ENCODE measurements at regions not wholly inside any gene's neighbourhood (a gene's known extent, or its start where the extent isn't known, plus 50 kb on each side); places are given as distances from the start of the nearest gene placed in this dataset.
"Not testable (repeated sequence)": the region's sequence is repeated elsewhere in the genome, so short reads cannot be mapped to it uniquely, and the experiment has no call there.

- Histone ChIP-seq H3K4me1 (ENCODE audit: control insufficient read depth in 1 of 2, insufficient read depth in 2 of 2, low read length in 2 of 2) (no peaks in the 10 kb centered on the region), H3K9me3 (ENCODE audit: control insufficient read depth in 1 of 2, low read length in 2 of 2) (no peaks in the 10 kb centered on the region), H3K4me3 (ENCODE audit: low read depth in 1 of 2, low read length in 2 of 2) (no peak overlapping the region), H3K27ac (ENCODE audit: low read depth, low read length) (no peak overlapping the region), H3K36me3 (ENCODE audit: control insufficient read depth in 1 of 2, insufficient read depth in 2 of 2, low read length in 2 of 2) (no peaks in the 10 kb centered on the region), H3K9ac (ENCODE audit: low read depth in 1 of 2, low read length in 2 of 2) (no peak overlapping the region), H3K27me3 (ENCODE audit: control insufficient read depth in 1 of 2, insufficient read depth in 2 of 2, low read length in 2 of 2) (no peaks in the 10 kb centered on the region)
Measured at GRCh38 chr10:23850631-23851030, 358.3 kb upstream of the KIAA1217 start.

GRCh38 chr10:23859598-23859997 lies 349.3 kb upstream of the KIAA1217 start:
- H3K4me1 ChIP-seq (ENCODE audit: control insufficient read depth in 1 of 2, insufficient read depth in 2 of 2, low read length in 2 of 2): no peaks in the 10 kb centered on the region
- no peaks in the 10 kb centered on the region for H3K9me3 ChIP-seq (ENCODE audit: control insufficient read depth in 1 of 2, low read length in 2 of 2)
- H3K36me3 ChIP-seq (ENCODE audit: control insufficient read depth in 1 of 2, insufficient read depth in 2 of 2, low read length in 2 of 2): no peaks in the 10 kb centered on the region
- no peak overlapping the region for H3K27ac ChIP-seq (ENCODE audit: low read depth, low read length)
- no peaks in the 10 kb centered on the region for H3K27me3 ChIP-seq (ENCODE audit: control insufficient read depth in 1 of 2, insufficient read depth in 2 of 2, low read length in 2 of 2)
- no peak overlapping the region for H3K9ac ChIP-seq (ENCODE audit: low read depth in 1 of 2, low read length in 2 of 2)
- H3K4me3 ChIP-seq (ENCODE audit: low read depth in 1 of 2, low read length in 2 of 2): no peak overlapping the region

GRCh38 chr10:23864631-23865147 lies 344.2 kb upstream of the KIAA1217 start:
- Histone ChIP-seq H3K4me1 (ENCODE audit: control insufficient read depth in 1 of 2, insufficient read depth in 2 of 2, low read length in 2 of 2) (no peaks in the 10 kb centered on the region), H3K9ac (ENCODE audit: low read depth in 1 of 2, low read length in 2 of 2) (no peak overlapping the region), H3K36me3 (ENCODE audit: control insufficient read depth in 1 of 2, insufficient read depth in 2 of 2, low read length in 2 of 2) (no peaks in the 10 kb centered on the region), H3K4me3 (ENCODE audit: low read depth in 1 of 2, low read length in 2 of 2) (no peak overlapping the region), H3K27me3 (ENCODE audit: control insufficient read depth in 1 of 2, insufficient read depth in 2 of 2, low read length in 2 of 2) (no peaks in the 10 kb centered on the region), H3K9me3 (ENCODE audit: control insufficient read depth in 1 of 2, low read length in 2 of 2) (no peaks in the 10 kb centered on the region), H3K27ac (ENCODE audit: low read depth, low read length) (no peak overlapping the region)

GRCh38 chr10:23866985-23867384 lies 342.0 kb upstream of the KIAA1217 start:
- H3K9me3 ChIP-seq (ENCODE audit: control insufficient read depth in 1 of 2, low read length in 2 of 2); H3K27ac ChIP-seq (ENCODE audit: low read depth, low read length); H3K36me3 ChIP-seq (ENCODE audit: control insufficient read depth in 1 of 2, insufficient read depth in 2 of 2, low read length in 2 of 2); H3K9ac ChIP-seq (ENCODE audit: low read depth in 1 of 2, low read length in 2 of 2); H3K4me1 ChIP-seq (ENCODE audit: control insufficient read depth in 1 of 2, insufficient read depth in 2 of 2, low read length in 2 of 2); H3K27me3 ChIP-seq (ENCODE audit: control insufficient read depth in 1 of 2, insufficient read depth in 2 of 2, low read length in 2 of 2); H3K4me3 ChIP-seq (ENCODE audit: low read depth in 1 of 2, low read length in 2 of 2): not testable (repeated sequence)

GRCh38 chr10:23868121-23868520 lies 340.8 kb upstream of the KIAA1217 start:
- Histone ChIP-seq H3K27me3 (ENCODE audit: control insufficient read depth in 1 of 2, insufficient read depth in 2 of 2, low read length in 2 of 2) (no peaks in the 10 kb centered on the region), H3K9ac (ENCODE audit: low read depth in 1 of 2, low read length in 2 of 2) (no peak overlapping the region), H3K4me1 (ENCODE audit: control insufficient read depth in 1 of 2, insufficient read depth in 2 of 2, low read length in 2 of 2) (no peaks in the 10 kb centered on the region), H3K27ac (ENCODE audit: low read depth, low read length) (no peak overlapping the region), H3K4me3 (ENCODE audit: low read depth in 1 of 2, low read length in 2 of 2) (no peak overlapping the region), H3K36me3 (ENCODE audit: control insufficient read depth in 1 of 2, insufficient read depth in 2 of 2, low read length in 2 of 2) (no peaks in the 10 kb centered on the region), H3K9me3 (ENCODE audit: control insufficient read depth in 1 of 2, low read length in 2 of 2) (no peaks in the 10 kb centered on the region)

GRCh38 chr10:23869548-23869947 lies 339.4 kb upstream of the KIAA1217 start:
- H3K4me3 ChIP-seq (ENCODE audit: low read depth in 1 of 2, low read length in 2 of 2): no peak overlapping the region
- no peaks in the 10 kb centered on the region for H3K4me1 ChIP-seq (ENCODE audit: control insufficient read depth in 1 of 2, insufficient read depth in 2 of 2, low read length in 2 of 2)
- H3K9ac ChIP-seq (ENCODE audit: low read depth in 1 of 2, low read length in 2 of 2): no peak overlapping the region
- no peaks in the 10 kb centered on the region for H3K9me3 ChIP-seq (ENCODE audit: control insufficient read depth in 1 of 2, low read length in 2 of 2)
- no peak overlapping the region for H3K27ac ChIP-seq (ENCODE audit: low read depth, low read length)
- H3K27me3 ChIP-seq (ENCODE audit: control insufficient read depth in 1 of 2, insufficient read depth in 2 of 2, low read length in 2 of 2): no peaks in the 10 kb centered on the region
- no peaks in the 10 kb centered on the region for H3K36me3 ChIP-seq (ENCODE audit: control insufficient read depth in 1 of 2, insufficient read depth in 2 of 2, low read length in 2 of 2)

GRCh38 chr10:23869996-23870395 lies 338.9 kb upstream of the KIAA1217 start:
- Histone ChIP-seq H3K27ac (ENCODE audit: low read depth, low read length) (no peak overlapping the region), H3K9me3 (ENCODE audit: control insufficient read depth in 1 of 2, low read length in 2 of 2) (no peaks in the 10 kb centered on the region), H3K36me3 (ENCODE audit: control insufficient read depth in 1 of 2, insufficient read depth in 2 of 2, low read length in 2 of 2) (no peaks in the 10 kb centered on the region), H3K27me3 (ENCODE audit: control insufficient read depth in 1 of 2, insufficient read depth in 2 of 2, low read length in 2 of 2) (no peaks in the 10 kb centered on the region), H3K9ac (ENCODE audit: low read depth in 1 of 2, low read length in 2 of 2) (no peak overlapping the region), H3K4me1 (ENCODE audit: control insufficient read depth in 1 of 2, insufficient read depth in 2 of 2, low read length in 2 of 2) (no peaks in the 10 kb centered on the region), H3K4me3 (ENCODE audit: low read depth in 1 of 2, low read length in 2 of 2) (no peak overlapping the region)

GRCh38 chr10:23870651-23871610 lies 338.0 kb upstream of the KIAA1217 start:
- Histone ChIP-seq H3K27me3 (ENCODE audit: control insufficient read depth in 1 of 2, insufficient read depth in 2 of 2, low read length in 2 of 2) (no peaks in the 10 kb centered on the region), H3K9ac (ENCODE audit: low read depth in 1 of 2, low read length in 2 of 2) (no peak overlapping the region), H3K9me3 (ENCODE audit: control insufficient read depth in 1 of 2, low read length in 2 of 2) (no peaks in the 10 kb centered on the region), H3K4me3 (ENCODE audit: low read depth in 1 of 2, low read length in 2 of 2) (no peak overlapping the region), H3K27ac (ENCODE audit: low read depth, low read length) (no peak overlapping the region), H3K4me1 (ENCODE audit: control insufficient read depth in 1 of 2, insufficient read depth in 2 of 2, low read length in 2 of 2) (no peaks in the 10 kb centered on the region), H3K36me3 (ENCODE audit: control insufficient read depth in 1 of 2, insufficient read depth in 2 of 2, low read length in 2 of 2) (no peaks in the 10 kb centered on the region)

- Histone ChIP-seq H3K36me3 (ENCODE audit: control insufficient read depth in 1 of 2, insufficient read depth in 2 of 2, low read length in 2 of 2) (no peaks in the 10 kb centered on the region), H3K9me3 (ENCODE audit: control insufficient read depth in 1 of 2, low read length in 2 of 2) (no peaks in the 10 kb centered on the region), H3K4me3 (ENCODE audit: low read depth in 1 of 2, low read length in 2 of 2) (no peak overlapping the region), H3K27me3 (ENCODE audit: control insufficient read depth in 1 of 2, insufficient read depth in 2 of 2, low read length in 2 of 2) (no peaks in the 10 kb centered on the region), H3K27ac (ENCODE audit: low read depth, low read length) (no peak overlapping the region), H3K4me1 (ENCODE audit: control insufficient read depth in 1 of 2, insufficient read depth in 2 of 2, low read length in 2 of 2) (no peaks in the 10 kb centered on the region), H3K9ac (ENCODE audit: low read depth in 1 of 2, low read length in 2 of 2) (no peak overlapping the region)
Measured at GRCh38 chr10:23872290-23872689, 336.6 kb upstream of the KIAA1217 start.

- Histone ChIP-seq H3K27me3 (ENCODE audit: control insufficient read depth in 1 of 2, insufficient read depth in 2 of 2, low read length in 2 of 2) (no peaks in the 10 kb centered on the region), H3K36me3 (ENCODE audit: control insufficient read depth in 1 of 2, insufficient read depth in 2 of 2, low read length in 2 of 2) (no peaks in the 10 kb centered on the region), H3K9ac (ENCODE audit: low read depth in 1 of 2, low read length in 2 of 2) (no peak overlapping the region), H3K4me3 (ENCODE audit: low read depth in 1 of 2, low read length in 2 of 2) (no peak overlapping the region), H3K4me1 (ENCODE audit: control insufficient read depth in 1 of 2, insufficient read depth in 2 of 2, low read length in 2 of 2) (no peaks in the 10 kb centered on the region), H3K9me3 (ENCODE audit: control insufficient read depth in 1 of 2, low read length in 2 of 2) (no peaks in the 10 kb centered on the region), H3K27ac (ENCODE audit: low read depth, low read length) (no peak overlapping the region)
Measured at GRCh38 chr10:23877791-23878320, 331.1 kb upstream of the KIAA1217 start.

Measured in duodenal mucosa (tissue), 2 donors.